Ovary (tissue), 1 donor: ENCODE measurements at regions not wholly inside any gene's neighbourhood (a gene's known extent, or its start where the extent isn't known, plus 50 kb on each side); places are given as distances from the start of the nearest gene placed in this dataset.

ENCODE experiments used
- EP300 ChIP-seq: sonication (generic); formaldehyde crosslinking; IDR thresholded peaks from one replicate; pipeline ENCODE4 v1.6.1; 2017; ENCODE audit warnings: antibody characterized with exemption
- POLR2A ChIP-seq: fragments of 450-650 bp; IDR thresholded peaks from one replicate; pipeline ENCODE4 v1.6.1; 2017; ENCODE audit warnings: antibody characterized with exemption, mild to moderate bottlenecking, moderate library complexity

GRCh38 chr16:5444189-5444588 lies 346.6 kb upstream of the EEF2KMT start:
- TF ChIP-seq POLR2A (no peak), EP300 (no peak)
